Karpas-422 (cell line): ENCODE measurements at regions not wholly inside any gene's neighbourhood (a gene's known extent, or its start where the extent isn't known, plus 50 kb on each side); places are given as distances from the start of the nearest gene placed in this dataset.

Experiments used
- DNase-seq: peaks from one replicate; pipeline ENCODE4 v3.0.0-alpha.2; 2015
- H2AFZ ChIP-seq: fragments of 200-600 bp; sonication (generic); 2 replicates; pipeline ENCODE4 v1.6.1; 2014; ENCODE audit warnings: antibody characterized with exemption, low read length, mixed read lengths
- H3K27ac ChIP-seq: fragments of 200-600 bp; sonication (generic); 2 replicates; pipeline ENCODE4 v1.5.1; 2014; ENCODE audit warnings: mild to moderate bottlenecking, low read length, moderate library complexity
- H3K27me3 ChIP-seq: fragments of 200-600 bp; sonication (generic); 2 replicates; pipeline ENCODE4 v1.6.1; 2014; ENCODE audit warnings: low read length, mixed read lengths
- H3K36me3 ChIP-seq: fragments of 200-600 bp; sonication (generic); 2 replicates; pipeline ENCODE4 v1.6.1; 2014; ENCODE audit warnings: low read length, mixed read lengths; ENCODE audit not compliant: insufficient read depth
- H3K4me1 ChIP-seq: fragments of 200-600 bp; sonication (generic); 2 replicates; pipeline ENCODE4 v1.6.1; 2014; ENCODE audit warnings: mild to moderate bottlenecking, low read length, mixed read lengths
- H3K4me2 ChIP-seq: fragments of 200-600 bp; sonication (generic); 2 replicates; pipeline ENCODE4 v1.6.1; 2014; ENCODE audit warnings: low read length, low read depth, mild to moderate bottlenecking; ENCODE audit not compliant: poor library complexity, severe bottlenecking
- H3K4me3 ChIP-seq: fragments of 200-600 bp; sonication (generic); 2 replicates; pipeline ENCODE4 v1.5.1; 2014; ENCODE audit warnings: mild to moderate bottlenecking, antibody characterized with exemption, low read length, mixed read lengths
- H3K79me2 ChIP-seq: fragments of 200-600 bp; sonication (generic); 2 replicates; pipeline ENCODE4 v1.6.1; 2014; ENCODE audit warnings: mild to moderate bottlenecking, low read length, mixed read lengths
- H3K9ac ChIP-seq: fragments of 200-600 bp; sonication (generic); 2 replicates; pipeline ENCODE4 v1.6.0; 2014; ENCODE audit warnings: low read length
- H3K9me2 ChIP-seq: fragments of 200-600 bp; sonication (generic), shearing (Covaris generic); replicated peaks from 2 replicates; pipeline ENCODE4 v1.6.0; 2014; ENCODE audit warnings: mild to moderate bottlenecking, low read length, moderate library complexity; ENCODE audit not compliant: insufficient read depth
- H3K9me3 ChIP-seq: fragments of 300-700, 200-600 bp; sonication (generic); 2 replicates; pipeline ENCODE4 v1.6.1; 2014; ENCODE audit warnings: low read length, mixed read lengths
- H4K20me1 ChIP-seq: fragments of 200-600 bp; sonication (generic); 2 replicates; pipeline ENCODE4 v1.6.1; 2014; ENCODE audit warnings: mild to moderate bottlenecking, antibody characterized with exemption, low read length, low read depth; ENCODE audit not compliant: insufficient read depth

DNA sequence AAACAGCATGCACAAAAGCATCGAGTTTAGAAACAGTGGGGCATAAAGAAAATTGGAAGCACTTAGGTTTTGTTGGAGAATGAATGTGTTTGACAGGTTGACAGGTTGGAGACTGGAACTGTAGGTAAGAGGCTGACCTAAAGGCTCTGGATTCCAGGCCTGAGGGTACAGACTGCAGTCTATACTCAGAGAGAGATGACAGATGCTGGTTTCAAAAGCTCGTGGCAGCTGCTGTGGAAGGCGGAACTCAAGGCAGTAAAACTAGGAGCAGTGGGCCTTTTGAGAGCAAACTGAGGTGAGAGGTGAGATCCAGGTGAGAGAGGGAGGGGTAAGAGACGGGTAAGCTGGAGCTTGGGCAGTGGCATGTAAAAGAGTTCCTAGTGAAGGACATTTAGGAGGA, 415.2 kb downstream of the TRIML1 start:
- DNase-seq: no peak

DNA sequence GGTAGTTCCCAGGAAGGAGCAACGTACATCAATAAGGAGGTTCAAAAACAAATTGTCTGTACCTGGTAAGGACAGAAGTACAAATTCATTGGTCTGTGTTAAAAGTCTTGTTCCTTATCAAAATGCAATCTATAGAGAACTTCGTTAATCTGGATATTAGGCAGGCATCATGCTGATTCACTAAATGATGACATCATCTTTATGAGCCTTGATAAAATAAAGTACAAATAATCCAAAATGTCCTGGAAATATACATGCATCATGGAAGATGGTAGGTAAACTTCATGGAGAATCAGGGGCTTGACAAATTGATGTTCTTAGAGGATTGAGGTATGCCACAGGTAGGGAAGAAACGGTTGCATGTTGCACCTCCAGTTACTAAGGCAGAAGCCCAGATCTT, 433.9 kb downstream of the TRIML1 start:
- Histone ChIP-seq H3K9me3 (no peaks in the 10 kb centered on the region), H3K27me3 (no peaks in the 10 kb centered on the region), H4K20me1 (no peaks in the 10 kb centered on the region), H3K79me2 (no peaks in the 10 kb centered on the region), H3K27ac (no peak overlapping the region), H3K4me3 (no peak overlapping the region), H3K4me1 (no peaks in the 10 kb centered on the region), H3K4me2 (no peak overlapping the region), H3K9me2 (no peaks in the 10 kb centered on the region), H3K9ac (no peak overlapping the region), H2AFZ (no peak overlapping the region), H3K36me3 (no peaks in the 10 kb centered on the region)
- no peak for DNase-seq

More for the DNA sequence above, 415.2 kb downstream of the TRIML1 start:
- Histone ChIP-seq H3K27ac (no peak overlapping the region), H3K9ac (no peak overlapping the region), H3K4me2 (no peak overlapping the region), H4K20me1 (no peaks in the 10 kb centered on the region), H3K79me2 (no peaks in the 10 kb centered on the region), H3K4me1 (no peaks in the 10 kb centered on the region), H3K9me3 (no peaks in the 10 kb centered on the region), H3K36me3 (no peaks in the 10 kb centered on the region), H3K27me3 (no peaks in the 10 kb centered on the region), H2AFZ (no peak overlapping the region), H3K9me2 (no peaks in the 10 kb centered on the region), H3K4me3 (no peak overlapping the region)

DNA sequence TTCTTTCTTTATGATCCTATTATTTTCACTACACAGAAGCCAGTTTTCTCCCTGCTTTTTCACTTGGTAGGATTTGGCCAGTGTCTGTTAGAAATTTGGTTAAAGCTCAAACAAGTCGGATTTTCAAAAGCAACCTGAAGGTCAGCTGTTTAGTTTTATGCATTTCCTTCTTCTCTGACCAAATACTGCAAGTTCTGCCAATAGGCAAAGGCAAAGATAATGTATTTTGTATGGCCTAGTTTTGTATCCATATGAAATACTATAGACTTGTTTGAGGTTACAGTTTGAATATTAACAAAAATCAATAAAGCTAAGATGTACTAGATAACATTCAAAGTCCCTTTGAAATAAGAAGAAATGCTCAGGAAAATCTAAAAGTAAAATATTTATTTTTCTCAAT, 439.4 kb downstream of the TRIML1 start:
- Histone ChIP-seq H3K36me3 (no peaks in the 10 kb centered on the region), H3K27me3 (no peaks in the 10 kb centered on the region), H3K4me2 (no peak overlapping the region), H3K9ac (no peak overlapping the region), H4K20me1 (no peaks in the 10 kb centered on the region), H3K27ac (no peak overlapping the region), H3K9me3 (no peaks in the 10 kb centered on the region), H2AFZ (no peak overlapping the region), H3K9me2 (no peaks in the 10 kb centered on the region), H3K79me2 (no peaks in the 10 kb centered on the region), H3K4me3 (no peak overlapping the region), H3K4me1 (no peaks in the 10 kb centered on the region)
- DNase-seq: no peak

DNA sequence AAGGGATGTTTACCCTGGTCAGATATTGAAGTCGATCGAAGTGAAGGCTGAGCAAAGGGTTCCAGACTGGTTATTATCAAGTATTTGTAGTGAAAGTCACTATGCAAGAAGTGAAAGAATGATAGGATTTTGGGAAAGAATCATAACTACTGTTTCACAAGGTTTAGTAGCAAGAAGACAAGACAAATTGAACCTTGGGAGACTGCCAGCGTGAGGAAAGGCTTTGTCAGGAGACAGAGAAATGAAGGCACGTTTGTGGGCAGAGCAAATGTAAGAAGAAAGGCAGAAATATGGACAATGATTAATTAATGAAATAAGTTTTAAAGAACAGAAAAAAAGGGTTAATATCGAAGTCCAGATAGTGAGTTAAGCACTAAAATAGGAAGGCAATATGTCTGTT, 456.8 kb downstream of the TRIML1 start:
- Histone ChIP-seq H3K9me3 (no peaks in the 10 kb centered on the region), H3K79me2 (no peaks in the 10 kb centered on the region), H3K4me1 (no peaks in the 10 kb centered on the region), H3K9me2 (no peaks in the 10 kb centered on the region), H3K27ac (no peak overlapping the region), H3K9ac (no peak overlapping the region), H3K36me3 (no peaks in the 10 kb centered on the region), H2AFZ (no peak overlapping the region), H3K4me2 (no peak overlapping the region), H4K20me1 (no peaks in the 10 kb centered on the region), H3K4me3 (no peak overlapping the region), H3K27me3 (no peaks in the 10 kb centered on the region)
- no peak for DNase-seq

DNA sequence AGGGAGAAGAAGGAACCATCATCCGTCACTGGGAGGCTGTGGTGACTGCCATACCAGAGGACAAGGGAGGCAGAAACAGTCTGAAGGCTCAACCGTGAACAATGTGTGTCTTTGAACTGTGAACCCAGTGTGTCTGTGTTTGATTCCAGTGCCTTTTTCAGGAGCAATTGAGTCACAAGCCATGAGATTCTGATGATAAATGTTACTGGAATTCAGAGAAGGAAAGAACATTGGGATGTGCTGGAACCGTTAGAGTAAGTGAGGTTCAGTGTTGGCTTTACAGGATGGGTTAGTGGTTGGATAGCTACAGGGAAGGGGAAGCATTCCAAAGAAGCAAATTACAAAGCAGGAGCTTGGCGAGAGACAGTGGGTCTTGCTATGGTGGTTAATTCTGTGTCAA, 464.4 kb downstream of the TRIML1 start:
- Histone ChIP-seq H3K27me3 (no peaks in the 10 kb centered on the region), H3K36me3 (no peaks in the 10 kb centered on the region), H2AFZ (no peak overlapping the region), H3K9me3 (no peaks in the 10 kb centered on the region), H3K9ac (no peak overlapping the region), H3K4me3 (no peak overlapping the region), H3K79me2 (no peaks in the 10 kb centered on the region), H3K27ac (no peak overlapping the region), H3K4me2 (no peak overlapping the region), H3K4me1 (no peaks in the 10 kb centered on the region), H4K20me1 (no peaks in the 10 kb centered on the region), H3K9me2 (no peaks in the 10 kb centered on the region)
- DNase-seq: no peak

DNA sequence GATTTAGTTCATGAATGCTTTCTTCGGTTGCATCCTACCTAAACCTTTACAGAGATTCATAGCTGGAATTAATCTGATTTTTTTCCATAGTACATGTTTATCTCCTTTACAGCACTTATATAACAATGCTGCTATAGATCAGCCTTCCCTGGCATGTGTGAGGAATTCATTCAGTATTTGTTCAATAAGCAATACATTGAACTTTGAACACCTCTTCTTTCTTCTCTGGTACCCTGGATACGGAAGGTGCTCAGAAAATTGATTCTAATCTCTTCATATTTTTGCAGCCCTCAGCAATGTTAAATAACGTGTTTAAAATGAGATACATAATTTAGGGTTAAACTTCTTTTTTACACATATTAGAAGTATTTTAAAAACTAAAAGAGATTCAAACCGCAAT, 467.4 kb downstream of the TRIML1 start:
- no peaks in the 10 kb centered on the region for H4K20me1 ChIP-seq
- H3K36me3 ChIP-seq: no peaks in the 10 kb centered on the region
- H3K4me1 ChIP-seq: no peaks in the 10 kb centered on the region
- no peak overlapping the region for H2AFZ ChIP-seq
- H3K27ac ChIP-seq: no peak overlapping the region
- no peak overlapping the region for H3K4me2 ChIP-seq
- no peak overlapping the region for H3K4me3 ChIP-seq
- H3K27me3 ChIP-seq: no peaks in the 10 kb centered on the region
- H3K79me2 ChIP-seq: no peaks in the 10 kb centered on the region
- H3K9ac ChIP-seq: no peak overlapping the region
- no peaks in the 10 kb centered on the region for H3K9me2 ChIP-seq
- no peak for DNase-seq
- no peaks in the 10 kb centered on the region for H3K9me3 ChIP-seq

DNA sequence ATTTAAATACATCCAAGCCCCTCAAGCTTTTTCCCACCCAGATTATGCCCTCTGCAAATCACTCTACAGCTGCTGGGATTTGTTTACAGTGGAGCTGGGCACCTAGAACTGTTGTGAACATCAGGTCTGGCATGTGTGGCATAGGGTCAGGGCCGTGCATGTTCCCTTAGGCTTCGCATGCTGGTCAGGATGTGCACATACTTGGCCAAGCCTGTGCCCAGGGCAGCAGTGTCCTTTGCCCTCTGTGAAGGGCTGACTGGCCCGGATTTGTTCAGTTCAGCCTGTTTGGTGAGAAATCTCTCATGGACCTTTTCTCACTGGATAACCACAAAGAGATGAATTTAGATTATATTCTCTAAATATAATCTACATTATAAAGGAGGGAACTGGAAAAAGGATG, 471.9 kb downstream of the TRIML1 start:
- H4K20me1 ChIP-seq: no peaks in the 10 kb centered on the region
- no peak overlapping the region for H3K9ac ChIP-seq
- no peak for DNase-seq
- H3K4me2 ChIP-seq: no peak overlapping the region
- no peak overlapping the region for H2AFZ ChIP-seq
- no peaks in the 10 kb centered on the region for H3K36me3 ChIP-seq
- H3K27ac ChIP-seq: no peak overlapping the region
- no peak overlapping the region for H3K4me3 ChIP-seq
- no peaks in the 10 kb centered on the region for H3K9me3 ChIP-seq
- no peaks in the 10 kb centered on the region for H3K27me3 ChIP-seq
- H3K79me2 ChIP-seq: no peaks in the 10 kb centered on the region
- no peaks in the 10 kb centered on the region for H3K9me2 ChIP-seq
- no peaks in the 10 kb centered on the region for H3K4me1 ChIP-seq

DNA sequence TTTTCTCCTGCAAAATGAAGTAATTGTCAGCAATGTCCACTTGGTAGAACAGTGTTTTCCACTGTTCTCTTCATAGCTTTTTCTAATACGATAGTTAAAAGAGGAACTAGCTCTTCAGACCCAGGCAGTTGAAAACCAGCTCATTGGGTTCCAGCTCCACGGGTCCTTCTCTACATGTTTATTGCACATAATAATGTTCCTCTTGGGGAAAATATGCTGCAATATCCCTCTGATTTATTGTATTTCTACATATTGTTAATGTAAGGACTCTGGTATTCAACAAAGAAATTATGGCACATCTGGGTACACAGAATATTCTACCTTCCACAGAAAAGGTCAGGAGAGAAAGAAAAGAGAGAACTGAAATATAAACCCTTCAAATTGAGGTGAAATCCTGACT, 473.4 kb downstream of the TRIML1 start:
- H3K9ac ChIP-seq: no peak overlapping the region
- no peaks in the 10 kb centered on the region for H3K9me3 ChIP-seq
- no peak overlapping the region for H2AFZ ChIP-seq
- H3K4me1 ChIP-seq: no peaks in the 10 kb centered on the region
- H3K4me2 ChIP-seq: no peak overlapping the region
- no peaks in the 10 kb centered on the region for H3K9me2 ChIP-seq
- H3K27ac ChIP-seq: no peak overlapping the region
- H3K27me3 ChIP-seq: no peaks in the 10 kb centered on the region
- H3K36me3 ChIP-seq: no peaks in the 10 kb centered on the region
- H4K20me1 ChIP-seq: no peaks in the 10 kb centered on the region
- no peaks in the 10 kb centered on the region for H3K79me2 ChIP-seq
- DNase-seq: no peak
- no peak overlapping the region for H3K4me3 ChIP-seq

DNA sequence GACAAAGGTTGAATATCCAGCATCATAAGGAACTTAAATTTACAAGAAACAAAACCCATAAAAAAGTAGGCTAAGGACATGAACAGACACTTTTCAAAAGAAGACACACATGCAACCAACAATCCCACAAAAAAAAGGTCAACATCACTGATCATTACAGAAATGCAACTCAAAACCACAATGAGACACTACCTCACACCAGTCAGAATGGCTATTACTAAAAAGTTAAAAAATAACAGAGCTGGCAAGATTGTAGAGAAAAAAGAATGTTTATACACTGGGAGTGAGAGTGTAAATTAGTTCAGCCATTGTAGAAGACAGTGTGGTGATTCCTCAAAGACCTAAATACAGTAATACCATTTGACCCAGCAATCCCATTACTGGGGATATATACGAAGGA, 474.7 kb downstream of the TRIML1 start:
- H3K27ac ChIP-seq: no peak overlapping the region
- no peak overlapping the region for H3K4me2 ChIP-seq
- no peak overlapping the region for H3K4me3 ChIP-seq
- no peaks in the 10 kb centered on the region for H4K20me1 ChIP-seq
- no peak overlapping the region for H3K9ac ChIP-seq
- H3K4me1 ChIP-seq: no peaks in the 10 kb centered on the region
- H2AFZ ChIP-seq: no peak overlapping the region
- H3K27me3 ChIP-seq: no peaks in the 10 kb centered on the region
- no peaks in the 10 kb centered on the region for H3K9me2 ChIP-seq
- no peak for DNase-seq
- H3K36me3 ChIP-seq: no peaks in the 10 kb centered on the region
- no peaks in the 10 kb centered on the region for H3K79me2 ChIP-seq
- no peaks in the 10 kb centered on the region for H3K9me3 ChIP-seq
